Tibial artery (tissue), 4 donors: ENCODE measurements at regions not wholly inside any gene's neighbourhood (a gene's known extent, or its start where the extent isn't known, plus 50 kb on each side); places are given as distances from the start of the nearest gene placed in this dataset.

Source experiments
- DNase-seq, 2 donors: peaks; one replicate each; pipeline ENCODE4 v3.0.0-alpha.2; 2019
- H3K27ac ChIP-seq, 2 donors: fragments of 200-600 bp; sonication (generic) in 1 of 2; 1 replicate in 1 of 2; 2 replicates in 1 of 2; pipeline ENCODE4 v1.5.1; 2018 to 2019; ENCODE audit warnings: mild to moderate bottlenecking in 1 of 2
- H3K27me3 ChIP-seq, 2 donors: fragments of 200-600 bp; sonication (generic) in 1 of 2; one replicate each; pipeline versions ENCODE4 v1.5.1 to v1.6.0; 2016 to 2019
- H3K36me3 ChIP-seq, 3 donors: fragments of 200-600 bp; sonication (generic) in 2 of 3; one replicate each; pipeline ENCODE4 v1.5.1; 2016 to 2019; ENCODE audit warnings: mild to moderate bottlenecking in 2 of 3
- H3K4me1 ChIP-seq, 4 donors: fragments of 200-600 bp; sonication (generic) in 2 of 4; 1 replicate in 3 of 4; 2 replicates in 1 of 4; pipeline ENCODE4 v1.5.1; 2016 to 2019
- H3K4me3 ChIP-seq, 2 donors: fragments of 200-600 bp; sonication (generic) in 1 of 2; 1 replicate in 1 of 2; 2 replicates in 1 of 2; pipeline ENCODE4 v1.5.1; 2018 to 2019; ENCODE audit warnings: mild to moderate bottlenecking in 2 of 2
- H3K9me3 ChIP-seq, 3 donors: fragments of 200-600 bp; sonication (generic) in 1 of 3; one replicate each; pipeline ENCODE4 v1.5.1; 2016 to 2019
- CTCF ChIP-seq, 2 experiments: fragments of 200-600 bp in 1 of 2; fragments of 450-650 bp in 1 of 2; IDR thresholded peaks; one replicate each; pipeline ENCODE4 v1.5.1; 2017 to 2019; ENCODE audit warnings: antibody characterized with exemption in 2 of 2, mild to moderate bottlenecking in 1 of 2, moderate library complexity in 1 of 2
- intact Hi-C: fragments of 100-400 bp; cut with DNase I; formaldehyde crosslinking; loops from one replicate; pipeline ENCODE4 v1.15.0; 2023; ENCODE audit warnings: low total_unique reads

- no peak for TF ChIP-seq CTCF (IDR thresholded peaks at IDR 0.05)
- no peak for DNase-seq
- no peaks in the 10 kb centered on the region for H3K9me3 ChIP-seq
- intact Hi-C loops: no loop called here
- no peak overlapping the region for H3K4me3 ChIP-seq
- no peak overlapping the region for H3K27ac ChIP-seq
- H3K4me1 ChIP-seq: no peaks in the 10 kb centered on the region
- peaks cover 0 to 4% of the 10 kb centered on the region in 2 donors for H3K27me3 ChIP-seq
- no peaks in the 10 kb centered on the region for H3K36me3 ChIP-seq
Measured at GRCh38 chr11:131295986-131296385, 74.4 kb upstream of the NTM start.

- Histone ChIP-seq H3K27ac (no peak overlapping the region), H3K9me3 (no peaks in the 10 kb centered on the region), H3K4me3 (no peak overlapping the region), H3K36me3 (no peaks in the 10 kb centered on the region), H3K27me3 (peaks cover 0 to 4% of the 10 kb centered on the region in 2 donors), H3K4me1 (no peaks in the 10 kb centered on the region)
- DNase-seq: no peak
- no peak for TF ChIP-seq CTCF (IDR thresholded peaks at IDR 0.05)
- intact Hi-C loops: no loop called here
Measured at GRCh38 chr11:131297441-131297840, 73.0 kb upstream of the NTM start.

GRCh38 chr11:131299598-131300438 lies 70.6 kb upstream of the NTM start:
- Histone ChIP-seq H3K4me1 (no peaks in the 10 kb centered on the region), H3K27me3 (peaks cover 0 to 4% of the 10 kb centered on the region in 2 donors), H3K4me3 (no peak overlapping the region), H3K9me3 (no peaks in the 10 kb centered on the region), H3K36me3 (no peaks in the 10 kb centered on the region), H3K27ac (no peak overlapping the region)
- intact Hi-C loops: no loop called here
- DNase-seq: no peak
- no peak for TF ChIP-seq CTCF (IDR thresholded peaks at IDR 0.05)

GRCh38 chr11:131300439-131300717 lies 70.0 kb upstream of the NTM start:
- Histone ChIP-seq H3K4me1 (no peaks in the 10 kb centered on the region), H3K27me3 (peaks cover 0 to 4% of the 10 kb centered on the region in 2 donors), H3K9me3 (no peaks in the 10 kb centered on the region), H3K36me3 (no peaks in the 10 kb centered on the region), H3K4me3 (no peak overlapping the region), H3K27ac (no peak overlapping the region)
- no peak for TF ChIP-seq CTCF (IDR thresholded peaks at IDR 0.05)
- DNase-seq: no peak
- intact Hi-C loops: no loop called here

GRCh38 chr11:131301306-131301705 lies 69.1 kb upstream of the NTM start:
- no peak overlapping the region for H3K4me3 ChIP-seq
- H3K4me1 ChIP-seq: no peaks in the 10 kb centered on the region
- intact Hi-C loops: no loop called here
- H3K27ac ChIP-seq: no peak overlapping the region
- DNase-seq: no peak
- H3K27me3 ChIP-seq: peaks cover 0 to 4% of the 10 kb centered on the region in 2 donors
- no peaks in the 10 kb centered on the region for H3K36me3 ChIP-seq
- H3K9me3 ChIP-seq: no peaks in the 10 kb centered on the region
- TF ChIP-seq CTCF (IDR thresholded peaks at IDR 0.05): no peak
